Peyer's patch (tissue), 4 donors: ENCODE measurements at regions not wholly inside any gene's neighbourhood (a gene's known extent, or its start where the extent isn't known, plus 50 kb on each side); places are given as distances from the start of the nearest gene placed in this dataset.

Experiments used
- DNase-seq, 3 donors: peaks; one replicate each; pipeline ENCODE4 v3.0.0-alpha.2; 2017 to 2019
- H3K27ac ChIP-seq, 4 donors: fragments of 200-600 bp; sonication (generic); one replicate each; pipeline ENCODE4 v1.5.1; 2016 to 2019
- H3K27me3 ChIP-seq, 2 donors: fragments of 200-600 bp; sonication (generic); one replicate each; pipeline ENCODE4 v1.5.1; 2019
- H3K36me3 ChIP-seq, 3 donors: fragments of 200-600 bp; sonication (generic); one replicate each; pipeline ENCODE4 v1.5.1; 2016 to 2019
- H3K4me1 ChIP-seq, 4 donors: fragments of 200-600 bp; sonication (generic); one replicate each; pipeline ENCODE4 v1.5.1; 2016 to 2019
- H3K4me3 ChIP-seq, 4 donors: fragments of 200-600 bp; sonication (generic); 1 replicate in 3 of 4; 2 replicates in 1 of 4; pipeline ENCODE4 v1.5.1; 2016 to 2019; ENCODE audit warnings: mild to moderate bottlenecking in 1 of 4
- H3K9me3 ChIP-seq, 4 donors: fragments of 200-600 bp; sonication (generic); one replicate each; pipeline ENCODE4 v1.5.1; 2016 to 2019; ENCODE audit warnings: mild to moderate bottlenecking in 1 of 4
- POLR2A ChIP-seq, 2 donors: fragments of 450-650 bp; IDR thresholded peaks; one replicate each; pipeline ENCODE4 v1.5.1; 2017; ENCODE audit warnings: antibody characterized with exemption in 2 of 2, mild to moderate bottlenecking in 2 of 2, moderate library complexity in 2 of 2
- TF ChIP-seq, protein P1 (sequence below), 6 experiments: fragments of 450-650 bp in 4 of 6; fragments of 200-600 bp in 2 of 6; sonication (generic) in 1 of 6; IDR thresholded peaks; one replicate each; pipeline ENCODE4 v1.5.1; 2017 to 2019; ENCODE audit warnings: antibody characterized with exemption in 6 of 6, mild to moderate bottlenecking in 3 of 6, moderate library complexity in 1 of 6

DNA sequence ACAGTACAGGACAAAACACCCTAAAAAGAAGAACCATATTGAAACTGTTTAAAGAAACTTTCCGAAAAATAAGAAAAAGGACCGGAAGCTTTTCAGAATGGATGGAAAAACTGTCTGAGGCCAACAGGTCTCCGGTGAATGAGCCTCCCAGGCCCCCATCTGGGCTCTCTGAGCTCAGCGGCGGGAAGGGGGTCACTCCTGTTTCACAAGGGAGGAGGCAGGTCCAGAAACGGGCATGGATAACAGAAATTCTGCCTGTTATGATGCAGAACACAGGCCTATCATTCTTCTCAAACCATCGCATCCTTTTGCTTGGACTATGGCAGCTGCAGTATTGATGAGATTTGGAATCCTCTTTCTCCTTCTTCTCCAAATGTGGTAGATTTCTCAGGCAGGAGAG is 58.9 kb upstream of the SHH start:
- H3K4me3 ChIP-seq, result no peak overlapping the region
- H3K4me1 ChIP-seq, result no peaks in the 10 kb centered on the region
- no peak overlapping the region for H3K27ac ChIP-seq
- DNase-seq, result no peak
- TF ChIP-seq, protein P1, sequence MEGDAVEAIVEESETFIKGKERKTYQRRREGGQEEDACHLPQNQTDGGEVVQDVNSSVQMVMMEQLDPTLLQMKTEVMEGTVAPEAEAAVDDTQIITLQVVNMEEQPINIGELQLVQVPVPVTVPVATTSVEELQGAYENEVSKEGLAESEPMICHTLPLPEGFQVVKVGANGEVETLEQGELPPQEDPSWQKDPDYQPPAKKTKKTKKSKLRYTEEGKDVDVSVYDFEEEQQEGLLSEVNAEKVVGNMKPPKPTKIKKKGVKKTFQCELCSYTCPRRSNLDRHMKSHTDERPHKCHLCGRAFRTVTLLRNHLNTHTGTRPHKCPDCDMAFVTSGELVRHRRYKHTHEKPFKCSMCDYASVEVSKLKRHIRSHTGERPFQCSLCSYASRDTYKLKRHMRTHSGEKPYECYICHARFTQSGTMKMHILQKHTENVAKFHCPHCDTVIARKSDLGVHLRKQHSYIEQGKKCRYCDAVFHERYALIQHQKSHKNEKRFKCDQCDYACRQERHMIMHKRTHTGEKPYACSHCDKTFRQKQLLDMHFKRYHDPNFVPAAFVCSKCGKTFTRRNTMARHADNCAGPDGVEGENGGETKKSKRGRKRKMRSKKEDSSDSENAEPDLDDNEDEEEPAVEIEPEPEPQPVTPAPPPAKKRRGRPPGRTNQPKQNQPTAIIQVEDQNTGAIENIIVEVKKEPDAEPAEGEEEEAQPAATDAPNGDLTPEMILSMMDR (IDR thresholded peaks at IDR 0.05), result no peak
- no peak for TF ChIP-seq POLR2A (IDR thresholded peaks at IDR 0.05)
- H3K36me3 ChIP-seq, result no peaks in the 10 kb centered on the region
- H3K9me3 ChIP-seq, result no peaks in the 10 kb centered on the region
- H3K27me3 ChIP-seq, result no peaks in the 10 kb centered on the region

GRCh38 chr7:155870334-155871180 is 58.3 kb upstream of the SHH start:
- Histone ChIP-seq H3K4me3 (no peak overlapping the region), H3K4me1 (no peaks in the 10 kb centered on the region), H3K27ac (no peak overlapping the region), H3K9me3 (no peaks in the 10 kb centered on the region), H3K36me3 (no peaks in the 10 kb centered on the region), H3K27me3 (no peaks in the 10 kb centered on the region)
- peak in 1 of 3 donors; percentile 19 for DNase-seq
- no peak for TF ChIP-seq POLR2A (IDR thresholded peaks at IDR 0.05)
- TF ChIP-seq, protein P1 (IDR thresholded peaks at IDR 0.05), result no peak

- no peak overlapping the region for H3K4me3 ChIP-seq
- no peaks in the 10 kb centered on the region for H3K4me1 ChIP-seq
- H3K27ac ChIP-seq, result no peak overlapping the region
- peak in 1 of 3 donors; percentile 18 for DNase-seq
- H3K9me3 ChIP-seq, result no peaks in the 10 kb centered on the region
- H3K27me3 ChIP-seq, result no peaks in the 10 kb centered on the region
- TF ChIP-seq, protein P1 (IDR thresholded peaks at IDR 0.05), result no peak
- no peak for TF ChIP-seq POLR2A (IDR thresholded peaks at IDR 0.05)
- H3K36me3 ChIP-seq, result no peaks in the 10 kb centered on the region
Observed at GRCh38 chr7:155869784-155870076, 57.5 kb upstream of the SHH start.

DNA sequence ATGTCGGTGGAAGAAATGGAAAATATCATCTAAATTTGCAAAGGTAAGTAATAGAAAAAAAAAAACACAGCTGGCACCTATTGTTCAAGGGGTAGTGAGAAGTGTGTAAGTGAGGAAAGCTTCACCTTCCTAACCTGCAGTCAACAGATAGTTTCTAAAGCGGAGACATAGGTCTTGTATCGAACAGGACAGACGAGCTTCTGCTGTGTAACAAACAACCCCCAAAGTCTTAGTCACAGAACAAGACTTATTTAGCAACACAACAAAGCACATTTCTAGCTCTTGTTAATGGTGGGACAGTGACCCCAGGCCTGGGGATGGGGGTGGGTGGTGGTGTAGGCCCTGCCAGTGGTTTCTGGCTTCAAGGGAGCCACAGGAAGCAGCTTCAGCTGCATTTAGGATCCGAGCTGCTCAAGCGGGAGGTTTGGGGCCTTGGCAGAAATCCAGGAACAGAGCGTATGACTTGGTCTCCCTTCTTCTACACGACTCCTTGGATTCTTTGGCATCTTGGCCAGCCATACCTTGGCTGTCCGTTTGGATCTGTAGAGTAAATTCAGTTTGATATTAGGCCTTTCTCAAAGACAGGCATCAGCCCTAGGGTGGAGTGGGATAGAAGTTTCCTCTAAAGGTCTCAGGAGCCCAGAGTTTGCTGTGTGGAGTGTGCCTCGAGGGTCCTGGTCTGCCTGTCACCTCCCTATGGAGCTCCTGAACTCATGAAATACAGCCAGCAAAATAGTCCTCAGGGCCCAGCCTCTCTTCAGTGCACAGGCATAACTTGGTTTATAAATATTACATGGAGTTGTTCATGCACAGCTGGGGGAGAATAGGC is 56.9 kb upstream of the SHH start:
- H3K36me3 ChIP-seq, result no peaks in the 10 kb centered on the region
- TF ChIP-seq, protein P1 (IDR thresholded peaks at IDR 0.05), result no peak
- TF ChIP-seq POLR2A (IDR thresholded peaks at IDR 0.05), result no peak
- no peak overlapping the region for H3K27ac ChIP-seq
- H3K27me3 ChIP-seq, result no peaks in the 10 kb centered on the region
- H3K4me1 ChIP-seq, result no peaks in the 10 kb centered on the region
- H3K9me3 ChIP-seq, result no peaks in the 10 kb centered on the region
- H3K4me3 ChIP-seq, result no peak overlapping the region
- DNase-seq, result no peak

DNA sequence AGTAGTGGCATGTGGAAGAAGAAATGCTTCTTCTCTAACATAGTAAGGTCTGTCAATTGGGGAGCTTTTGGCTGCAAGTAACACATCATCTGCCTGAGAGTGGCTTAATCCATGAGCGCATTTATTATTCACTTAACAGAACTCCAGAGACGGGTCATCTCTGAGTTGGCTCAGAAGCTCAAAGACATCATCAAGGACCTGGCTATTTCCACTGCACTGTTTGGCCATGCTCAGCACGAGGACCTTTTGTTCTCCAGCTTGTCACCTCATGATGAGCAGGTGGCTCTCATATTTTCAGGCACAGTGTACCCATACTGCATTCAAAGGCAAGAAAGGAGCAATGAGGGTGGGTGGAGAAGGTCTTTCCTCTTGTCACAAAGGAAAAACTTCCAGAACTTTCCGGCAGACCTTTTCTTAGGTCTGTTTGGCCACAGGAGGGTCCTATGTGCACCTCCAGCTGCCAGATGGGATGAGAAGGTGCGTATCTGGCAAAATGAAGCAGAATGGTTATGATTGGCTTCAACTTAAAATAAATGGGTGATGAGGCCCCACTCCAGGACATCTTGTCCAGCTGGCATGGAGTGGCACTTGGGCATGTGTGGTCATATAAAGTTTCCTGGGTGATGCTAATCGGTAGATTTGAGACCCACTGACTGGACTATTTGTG is 55.6 kb upstream of the SHH start:
- Histone ChIP-seq H3K4me3 (no peak overlapping the region), H3K27ac (no peak overlapping the region), H3K9me3 (no peaks in the 10 kb centered on the region), H3K36me3 (no peaks in the 10 kb centered on the region), H3K4me1 (no peaks in the 10 kb centered on the region), H3K27me3 (no peaks in the 10 kb centered on the region)
- TF ChIP-seq POLR2A (IDR thresholded peaks at IDR 0.05), result no peak
- TF ChIP-seq, protein P1 (IDR thresholded peaks at IDR 0.05), result no peak
- DNase-seq, result peak in 1 of 3 donors; percentile 28
